CD4-positive, alpha-beta T cell treated with Interleukin-2 at 100 ng/mL for 4 hours (primary cell): ENCODE measurements at regions not wholly inside any gene's neighbourhood (a gene's known extent, or its start where the extent isn't known, plus 50 kb on each side); places are given as distances from the start of the nearest gene placed in this dataset.

Experiments
- DNase-seq: peaks from one replicate; pipeline ENCODE4 v3.0.0-alpha.2; 2020; ENCODE audit warnings: low spot score

GRCh38 chr10:78299851-78300468 lies 266.3 kb downstream of the RPS24 start:
- no peak for DNase-seq

GRCh38 chr10:78300526-78300925 lies 266.9 kb downstream of the RPS24 start:
- DNase-seq = no peak

- DNase-seq = no peak
These were observed 267.8 kb downstream of the RPS24 start for GRCh38 chr10:78301481-78301880.

GRCh38 chr10:78301891-78302738 lies 268.5 kb downstream of the RPS24 start:
- DNase-seq = no peak

GRCh38 chr10:78302739-78302988 lies 269.0 kb downstream of the RPS24 start:
- DNase-seq = no peak

GRCh38 chr10:78302989-78303854 lies 269.6 kb downstream of the RPS24 start:
- DNase-seq = peak; percentile 97

GRCh38 chr10:78304091-78305045 lies 270.7 kb downstream of the RPS24 start:
- no peak for DNase-seq

- no peak for DNase-seq
These were observed 271.6 kb downstream of the RPS24 start for GRCh38 chr10:78305311-78305710.

GRCh38 chr10:78306358-78306757 lies 272.7 kb downstream of the RPS24 start:
- no peak for DNase-seq

GRCh38 chr10:78307576-78307975 lies 273.9 kb downstream of the RPS24 start:
- no peak for DNase-seq

- DNase-seq = no peak
These were observed 276.0 kb downstream of the RPS24 start for GRCh38 chr10:78309536-78310237.

GRCh38 chr10:78310481-78311080 lies 276.9 kb downstream of the RPS24 start:
- DNase-seq = no peak

GRCh38 chr10:78312197-78313047 lies 278.8 kb downstream of the RPS24 start:
- no peak for DNase-seq

GRCh38 chr10:78313048-78313381 lies 279.4 kb downstream of the RPS24 start:
- DNase-seq = no peak

GRCh38 chr10:78313636-78314035 lies 280.0 kb downstream of the RPS24 start:
- no peak for DNase-seq

- DNase-seq = no peak
These were observed 281.0 kb downstream of the RPS24 start for GRCh38 chr10:78314651-78315050.

GRCh38 chr10:78316451-78316931 lies 282.8 kb downstream of the RPS24 start:
- DNase-seq = no peak

GRCh38 chr10:78318305-78318704 lies 284.6 kb downstream of the RPS24 start:
- DNase-seq = no peak

- DNase-seq = no peak
These were observed 285.7 kb downstream of the RPS24 start for GRCh38 chr10:78319371-78319770.

GRCh38 chr10:78319841-78320240 lies 286.2 kb downstream of the RPS24 start:
- DNase-seq = no peak
